IMR-90 (cell line): ENCODE measurements at regions not wholly inside any gene's neighbourhood (a gene's known extent, or its start where the extent isn't known, plus 50 kb on each side); places are given as distances from the start of the nearest gene placed in this dataset.

Source experiments
- CHD1 ChIP-seq: IDR thresholded peaks from 2 replicates; pipeline ENCODE4 v1.6.1; 2012; ENCODE audit warnings: low read depth, low read length, improper control_type of control experiment
- CTCF ChIP-seq: conservative IDR thresholded peaks from 2 replicates; pipeline ENCODE4 v1.5.1; 2012; ENCODE audit warnings: mild to moderate bottlenecking, low read depth, low read length, improper control_type of control experiment
- POLR2A ChIP-seq: IDR thresholded peaks from 2 replicates; pipeline ENCODE4 v1.6.1; 2012; ENCODE audit warnings: mild to moderate bottlenecking, low read depth, low read length
- RAD21 ChIP-seq: IDR thresholded peaks from 2 replicates; pipeline ENCODE4 v1.6.1; 2012; ENCODE audit warnings: low read length, improper control_type of control experiment

- no peak for TF ChIP-seq CTCF
- no peak for TF ChIP-seq CHD1
- no peak for TF ChIP-seq RAD21
- TF ChIP-seq POLR2A, result no peak
Observed at GRCh38 chr1:30009720-30010119, 713.7 kb downstream of the MATN1 start.
